Activated CD8-positive, alpha-beta T cell treated with anti-CD3 and anti-CD28 coated beads for 36 hours (primary cell): ENCODE measurements at regions not wholly inside any gene's neighbourhood (a gene's known extent, or its start where the extent isn't known, plus 50 kb on each side); places are given as distances from the start of the nearest gene placed in this dataset.

Experiments used
- ATAC-seq: fragments of 200-7000 bp; cut with Tn5 transposase; one replicate; pipeline ENCODE4 v1.10.0; 2021; ENCODE audit warnings: mild to moderate bottlenecking, moderate library complexity
- CTCF ChIA-PET: fragments of 350-600 bp; sonication (Branson Sonifier 250); formaldehyde crosslinking; loops from one replicate; lab custom pipeline; 2021; ENCODE audit warnings: antibody characterized with exemption; lab: Charles Lee
- POLR2A ChIA-PET: fragments of 350-600 bp; sonication (Branson Sonifier 250); formaldehyde crosslinking; loops from one replicate; lab custom pipeline; 2021; ENCODE audit warnings: antibody characterized with exemption; lab: Charles Lee
- DNase-seq: peaks from one replicate; pipeline ENCODE4 v3.0.0-alpha.2; 2020
- H3K27ac Mint-ChIP-seq: one replicate; pipeline ENCODE4 v1.8.0; 2021; ENCODE audit warnings: mild to moderate bottlenecking, mixed read lengths
- H3K27me3 Mint-ChIP-seq: one replicate; pipeline ENCODE4 v1.8.0; 2021; ENCODE audit warnings: mixed read lengths
- H3K36me3 Mint-ChIP-seq: one replicate; pipeline ENCODE4 v1.8.0; 2021; ENCODE audit warnings: low read depth, mixed read lengths
- H3K4me1 Mint-ChIP-seq: one replicate; pipeline ENCODE4 v1.8.0; 2021; ENCODE audit warnings: low read depth, mixed read lengths
- H3K4me3 Mint-ChIP-seq: one replicate; pipeline ENCODE4 v1.8.0; 2021; ENCODE audit warnings: mild to moderate bottlenecking, moderate library complexity, mixed read lengths
- H3K9me3 Mint-ChIP-seq: one replicate; pipeline ENCODE4 v1.8.0; 2021; ENCODE audit warnings: mixed read lengths
- intact Hi-C: fragments of 100-400 bp; cut with micrococcal nuclease; formaldehyde crosslinking; loops from one replicate; pipeline ENCODE4 v1.10.0; 2022
- TF ChIP-seq, protein P1 (sequence below): fragments of 200-600 bp; IDR thresholded peaks from one replicate; pipeline ENCODE4 v1.8.0; 2022; ENCODE audit warnings: antibody characterized with exemption, mild to moderate bottlenecking

- Mint-ChIP-seq H3K4me1 (no peaks in the 10 kb centered on the region), H3K27ac (no peak overlapping the region), H3K27me3 (peaks cover 1% of the 10 kb centered on the region), H3K4me3 (no peak overlapping the region), H3K9me3 (no peaks in the 10 kb centered on the region), H3K36me3 (no peaks in the 10 kb centered on the region)
- ATAC-seq (no peak), DNase-seq (no peak)
- CTCF ChIA-PET, result no interaction called here
- TF ChIP-seq, protein P1, sequence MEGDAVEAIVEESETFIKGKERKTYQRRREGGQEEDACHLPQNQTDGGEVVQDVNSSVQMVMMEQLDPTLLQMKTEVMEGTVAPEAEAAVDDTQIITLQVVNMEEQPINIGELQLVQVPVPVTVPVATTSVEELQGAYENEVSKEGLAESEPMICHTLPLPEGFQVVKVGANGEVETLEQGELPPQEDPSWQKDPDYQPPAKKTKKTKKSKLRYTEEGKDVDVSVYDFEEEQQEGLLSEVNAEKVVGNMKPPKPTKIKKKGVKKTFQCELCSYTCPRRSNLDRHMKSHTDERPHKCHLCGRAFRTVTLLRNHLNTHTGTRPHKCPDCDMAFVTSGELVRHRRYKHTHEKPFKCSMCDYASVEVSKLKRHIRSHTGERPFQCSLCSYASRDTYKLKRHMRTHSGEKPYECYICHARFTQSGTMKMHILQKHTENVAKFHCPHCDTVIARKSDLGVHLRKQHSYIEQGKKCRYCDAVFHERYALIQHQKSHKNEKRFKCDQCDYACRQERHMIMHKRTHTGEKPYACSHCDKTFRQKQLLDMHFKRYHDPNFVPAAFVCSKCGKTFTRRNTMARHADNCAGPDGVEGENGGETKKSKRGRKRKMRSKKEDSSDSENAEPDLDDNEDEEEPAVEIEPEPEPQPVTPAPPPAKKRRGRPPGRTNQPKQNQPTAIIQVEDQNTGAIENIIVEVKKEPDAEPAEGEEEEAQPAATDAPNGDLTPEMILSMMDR, result no peak
- POLR2A ChIA-PET, result no interaction called here
- intact Hi-C loops, result no loop called here
These were observed 313.6 kb upstream of the C1orf87 start for GRCh38 chr1:60387175-60387574.

DNA sequence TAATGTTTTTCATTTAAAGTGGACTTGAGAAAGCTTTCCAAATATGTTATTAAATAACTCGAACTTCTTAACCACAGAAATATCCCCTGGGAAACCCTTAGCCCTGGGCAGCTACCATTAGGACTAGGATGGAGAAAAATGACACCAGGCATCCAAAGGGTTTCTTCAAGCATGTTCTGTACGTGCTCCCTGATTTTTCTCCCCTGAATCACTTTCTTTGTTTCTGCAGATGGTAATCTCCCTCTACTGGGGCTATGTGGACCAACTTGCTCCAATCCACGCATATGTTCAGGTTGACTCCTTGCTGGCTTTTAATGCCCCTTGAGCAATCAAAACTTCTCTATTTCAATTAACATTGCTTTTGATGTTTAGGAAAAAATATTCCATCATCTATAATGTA lies 312.7 kb upstream of the C1orf87 start:
- ATAC-seq, result no peak
- Mint-ChIP-seq H3K4me1 (no peaks in the 10 kb centered on the region), H3K9me3 (no peaks in the 10 kb centered on the region), H3K27me3 (peaks cover 1% of the 10 kb centered on the region), H3K4me3 (no peak overlapping the region), H3K27ac (no peak overlapping the region), H3K36me3 (no peaks in the 10 kb centered on the region)
- no peak for DNase-seq
- POLR2A ChIA-PET, result no interaction called here
- TF ChIP-seq, protein P1, result no peak
- intact Hi-C loops, result no loop called here
- CTCF ChIA-PET, result no interaction called here

DNA sequence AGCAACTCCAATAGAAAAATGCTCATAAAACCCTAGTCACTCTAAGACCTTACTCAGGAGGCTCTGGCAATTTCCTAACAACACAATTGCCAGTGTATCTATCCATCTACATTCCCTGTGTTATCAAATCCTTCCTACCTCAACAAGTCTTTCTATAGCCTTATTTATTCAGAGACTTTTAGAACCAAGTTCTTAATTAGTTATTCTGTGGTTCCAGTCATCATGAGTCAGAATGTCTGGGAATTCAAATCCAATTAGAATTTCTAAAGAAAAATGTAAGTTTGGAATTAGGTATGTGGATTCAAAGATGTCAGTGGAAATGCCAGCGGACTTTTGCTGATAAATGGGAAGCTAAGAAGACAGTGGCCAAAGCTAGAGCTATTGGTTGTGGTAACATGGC lies 302.6 kb upstream of the C1orf87 start:
- intact Hi-C loops, result no loop called here
- CTCF ChIA-PET, result no interaction called here
- Mint-ChIP-seq H3K36me3 (no peaks in the 10 kb centered on the region), H3K27ac (no peak overlapping the region), H3K4me3 (no peak overlapping the region), H3K27me3 (peaks cover 4% of the 10 kb centered on the region), H3K9me3 (peaks cover 4% of the 10 kb centered on the region), H3K4me1 (no peaks in the 10 kb centered on the region)
- ATAC-seq (no peak), DNase-seq (no peak)
- TF ChIP-seq, protein P1, result no peak
- POLR2A ChIA-PET, result no interaction called here

DNA sequence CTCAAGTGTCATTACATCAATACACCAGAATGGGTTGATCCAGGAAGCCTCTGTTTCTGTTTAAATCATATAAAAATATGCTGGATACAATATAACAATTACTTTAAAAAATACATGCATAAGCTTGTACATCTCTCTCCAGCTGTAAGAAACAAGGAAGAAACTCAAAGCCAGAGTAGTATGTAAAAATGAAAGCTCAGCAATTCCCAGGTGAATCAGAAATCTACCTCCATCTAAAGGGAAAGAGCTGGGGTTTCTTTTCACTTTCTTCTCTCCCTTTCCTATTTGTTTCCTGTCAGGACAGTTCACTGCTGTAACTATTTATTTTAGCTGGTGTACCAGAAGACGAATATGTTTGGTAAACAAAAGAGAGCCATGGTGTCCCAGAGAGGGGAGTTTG lies 301.0 kb upstream of the C1orf87 start:
- ChIA-PET POLR2A (no interaction called here), CTCF (no interaction called here)
- Mint-ChIP-seq H3K27me3 (peaks cover 4% of the 10 kb centered on the region), H3K4me3 (no peak overlapping the region), H3K27ac (no peak overlapping the region), H3K9me3 (peaks cover 4% of the 10 kb centered on the region), H3K36me3 (no peaks in the 10 kb centered on the region), H3K4me1 (no peaks in the 10 kb centered on the region)
- intact Hi-C loops, result no loop called here
- no peak for DNase-seq
- TF ChIP-seq, protein P1, result no peak
- no peak for ATAC-seq

DNA sequence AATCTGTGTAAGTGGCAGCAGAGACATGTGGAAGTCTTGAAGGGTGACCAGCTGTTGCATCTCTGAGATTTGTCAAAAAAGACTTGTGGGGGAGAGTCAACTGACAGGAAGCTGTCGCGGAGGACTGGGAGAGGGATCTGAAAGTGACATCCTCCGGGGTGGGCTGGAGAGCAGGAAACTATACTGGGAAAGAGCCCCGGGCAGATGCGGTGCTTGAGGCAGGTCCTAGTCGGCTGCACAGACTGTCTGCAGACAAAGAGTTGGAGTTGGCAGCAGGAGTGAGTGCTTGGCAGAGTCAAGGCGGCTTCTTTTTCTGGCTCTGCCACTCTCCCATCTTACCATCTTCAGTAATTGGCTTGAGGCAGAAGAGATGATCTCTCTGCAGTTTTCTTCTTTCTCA lies 294.0 kb upstream of the C1orf87 start:
- ATAC-seq (no peak), DNase-seq (no peak)
- no peaks in the 10 kb centered on the region for H3K4me1 Mint-ChIP-seq
- H3K27ac Mint-ChIP-seq, result no peak overlapping the region
- ChIA-PET CTCF (interaction anchor here (0.6 to 1.1 kb wide), 2 partner anchors 56 to 515 kb away, joined by 3 read pairs; no protein-coding TSS in a partner anchor), POLR2A (no interaction called here)
- H3K27me3 Mint-ChIP-seq, result no peaks in the 10 kb centered on the region
- TF ChIP-seq, protein P1, result no peak
- H3K36me3 Mint-ChIP-seq, result no peaks in the 10 kb centered on the region
- H3K9me3 Mint-ChIP-seq, result peaks cover 2% of the 10 kb centered on the region
- no peak overlapping the region for H3K4me3 Mint-ChIP-seq
- intact Hi-C loops, result no loop called here
